C4-2B (cell line): ENCODE measurements at regions not wholly inside any gene's neighbourhood (a gene's known extent, or its start where the extent isn't known, plus 50 kb on each side); places are given as distances from the start of the nearest gene placed in this dataset.

ENCODE experiments used
- ZFX ChIP-seq: fragments of 450-650 bp; IDR thresholded peaks from 2 replicates; pipeline ENCODE4 v1.6.1; 2017
- TF ChIP-seq, protein P1 (sequence below): fragments of 450-650 bp; conservative IDR thresholded peaks from 2 replicates; pipeline ENCODE4 v1.5.1; 2017; ENCODE audit warnings: mild to moderate bottlenecking

- TF ChIP-seq, protein P1, sequence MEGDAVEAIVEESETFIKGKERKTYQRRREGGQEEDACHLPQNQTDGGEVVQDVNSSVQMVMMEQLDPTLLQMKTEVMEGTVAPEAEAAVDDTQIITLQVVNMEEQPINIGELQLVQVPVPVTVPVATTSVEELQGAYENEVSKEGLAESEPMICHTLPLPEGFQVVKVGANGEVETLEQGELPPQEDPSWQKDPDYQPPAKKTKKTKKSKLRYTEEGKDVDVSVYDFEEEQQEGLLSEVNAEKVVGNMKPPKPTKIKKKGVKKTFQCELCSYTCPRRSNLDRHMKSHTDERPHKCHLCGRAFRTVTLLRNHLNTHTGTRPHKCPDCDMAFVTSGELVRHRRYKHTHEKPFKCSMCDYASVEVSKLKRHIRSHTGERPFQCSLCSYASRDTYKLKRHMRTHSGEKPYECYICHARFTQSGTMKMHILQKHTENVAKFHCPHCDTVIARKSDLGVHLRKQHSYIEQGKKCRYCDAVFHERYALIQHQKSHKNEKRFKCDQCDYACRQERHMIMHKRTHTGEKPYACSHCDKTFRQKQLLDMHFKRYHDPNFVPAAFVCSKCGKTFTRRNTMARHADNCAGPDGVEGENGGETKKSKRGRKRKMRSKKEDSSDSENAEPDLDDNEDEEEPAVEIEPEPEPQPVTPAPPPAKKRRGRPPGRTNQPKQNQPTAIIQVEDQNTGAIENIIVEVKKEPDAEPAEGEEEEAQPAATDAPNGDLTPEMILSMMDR, result no peak
- no peak for TF ChIP-seq ZFX
Measured at GRCh38 chr2:64338910-64339500, 115.0 kb upstream of the LGALSL start.
